Sciatic nerve (tissue), 2 donors: ENCODE measurements at regions not wholly inside any gene's neighbourhood (a gene's known extent, or its start where the extent isn't known, plus 50 kb on each side); places are given as distances from the start of the nearest gene placed in this dataset.

ENCODE experiments used
- ATAC-seq: fragments of 200-7000 bp; cut with Tn5 transposase; one replicate; pipeline ENCODE4 v1.9.1; 2020; ENCODE audit warnings: mild to moderate bottlenecking, moderate library complexity
- DNase-seq: peaks from one replicate; pipeline ENCODE4 v3.0.0-alpha.2; 2020; ENCODE audit warnings: low spot score
- intact Hi-C: fragments of 100-400 bp; cut with DNase I; formaldehyde crosslinking; loops from one replicate; pipeline ENCODE4 v1.14.2; 2022
- donor health status: DM: no; HTN: no; CAD: no.
- donor health status: DM: no; HTN: no; CAD: no.

DNA sequence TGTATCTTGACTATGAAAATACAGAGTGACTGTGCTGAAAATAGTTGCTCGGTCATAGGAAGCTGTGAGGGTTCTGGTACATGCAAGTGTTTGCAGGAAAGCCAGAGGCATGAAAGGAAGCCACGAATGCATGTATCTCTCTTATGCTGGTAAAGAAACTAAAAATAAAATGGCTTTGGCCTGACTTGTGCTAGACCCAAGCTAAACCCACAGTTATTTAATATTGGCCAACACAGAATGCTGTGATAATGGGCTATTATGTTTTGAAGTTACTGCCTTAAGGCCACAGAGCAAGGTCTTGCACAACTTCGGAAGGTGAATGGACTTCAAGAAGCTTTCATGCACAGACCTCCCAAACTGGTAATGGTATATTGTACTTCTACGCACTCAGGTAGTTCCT lies 518.2 kb upstream of the HTR2A start:
- ATAC-seq, result no peak
- intact Hi-C loops, result no loop called here
- no peak for DNase-seq

DNA sequence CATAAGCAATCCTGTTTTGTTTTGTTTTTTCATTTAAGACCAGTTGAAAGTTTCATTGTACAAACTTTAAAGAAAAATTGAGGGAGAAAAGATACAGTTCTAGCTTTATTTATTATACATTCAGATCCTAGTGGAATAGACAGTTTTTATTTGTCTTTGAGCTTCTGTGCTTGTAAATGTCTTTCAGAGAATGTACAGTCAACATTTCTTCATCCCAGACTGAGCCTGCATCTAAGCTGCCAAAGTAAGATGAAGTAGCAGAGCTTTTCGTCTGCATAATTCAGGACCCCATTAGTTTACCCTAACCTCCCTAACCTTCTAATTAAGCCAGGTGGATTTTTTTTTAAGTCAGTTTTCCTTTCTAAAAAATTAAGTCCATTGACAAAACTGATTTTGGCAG lies 516.7 kb upstream of the HTR2A start:
- ATAC-seq, result no peak
- no peak for DNase-seq
- intact Hi-C loops, result no loop called here

DNA sequence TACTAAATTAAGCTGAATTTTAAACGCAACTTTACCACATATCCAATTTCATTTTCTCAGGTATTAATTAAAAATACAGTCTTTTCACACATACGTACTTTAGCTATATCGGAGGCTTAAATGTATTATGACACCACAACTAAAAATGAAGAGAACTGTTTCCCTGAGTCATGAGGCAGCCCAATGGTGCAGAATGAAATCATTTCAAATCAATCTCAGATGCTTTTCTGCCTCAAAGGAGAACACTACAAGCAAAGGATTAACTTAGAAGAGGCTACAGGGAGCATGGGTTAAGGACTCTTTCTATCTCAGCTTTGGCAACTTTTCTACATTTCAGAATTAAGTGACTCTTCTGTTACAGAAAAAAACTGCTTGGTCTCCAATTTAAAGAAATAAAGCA lies 516.3 kb upstream of the HTR2A start:
- no peak for DNase-seq
- no peak for ATAC-seq
- intact Hi-C loops, result no loop called here

DNA sequence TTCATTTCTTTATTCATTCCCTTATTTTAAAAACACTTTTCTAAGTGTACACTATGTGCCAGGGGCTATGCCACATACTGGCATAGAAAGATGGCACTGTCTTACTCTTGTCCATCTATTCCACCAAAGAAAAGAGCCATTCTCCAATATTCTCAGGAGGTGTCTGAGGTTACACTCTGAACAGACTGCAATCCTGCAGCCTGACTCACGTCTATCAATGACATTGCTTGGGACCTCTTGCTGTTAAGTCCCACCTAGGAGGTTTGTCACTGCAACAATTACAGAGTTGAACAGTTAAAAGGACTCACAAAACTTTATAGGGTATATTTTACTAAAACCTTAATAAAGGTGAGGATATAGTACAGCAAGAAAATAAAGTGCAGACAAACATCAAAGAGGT lies 512.9 kb upstream of the HTR2A start:
- ATAC-seq (no peak), DNase-seq (no peak)
- intact Hi-C loops, result no loop called here

GRCh38 chr13:47408546-47409319 lies 511.9 kb upstream of the HTR2A start:
- DNase-seq, result no peak
- intact Hi-C loops, result no loop called here
- ATAC-seq, result no peak

GRCh38 chr13:47407808-47408207 lies 511.0 kb upstream of the HTR2A start:
- ATAC-seq (no peak), DNase-seq (no peak)
- intact Hi-C loops, result no loop called here

- DNase-seq (no peak), ATAC-seq (no peak)
- intact Hi-C loops, result no loop called here
These were observed 502.7 kb upstream of the HTR2A start for GRCh38 chr13:47399599-47399998.

DNA sequence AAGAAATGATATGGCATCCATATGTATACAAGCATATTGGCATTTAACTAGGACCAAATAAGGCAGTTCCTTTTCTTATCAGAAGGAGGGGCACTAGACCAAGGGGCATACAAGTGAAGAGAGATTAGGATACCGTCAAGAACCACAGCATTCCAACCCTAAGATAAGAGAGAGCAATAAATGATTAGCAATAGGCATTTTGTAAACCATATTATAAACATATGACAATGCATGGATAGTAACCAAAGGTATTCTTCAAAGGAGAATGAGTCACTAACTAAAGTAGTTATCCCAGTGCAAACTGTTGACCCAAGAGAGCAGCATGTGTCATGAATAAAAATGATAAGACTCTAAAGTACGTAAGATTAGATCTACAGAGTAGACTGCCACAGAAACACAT lies 500.9 kb upstream of the HTR2A start:
- intact Hi-C loops, result no loop called here
- DNase-seq (no peak), ATAC-seq (no peak)

DNA sequence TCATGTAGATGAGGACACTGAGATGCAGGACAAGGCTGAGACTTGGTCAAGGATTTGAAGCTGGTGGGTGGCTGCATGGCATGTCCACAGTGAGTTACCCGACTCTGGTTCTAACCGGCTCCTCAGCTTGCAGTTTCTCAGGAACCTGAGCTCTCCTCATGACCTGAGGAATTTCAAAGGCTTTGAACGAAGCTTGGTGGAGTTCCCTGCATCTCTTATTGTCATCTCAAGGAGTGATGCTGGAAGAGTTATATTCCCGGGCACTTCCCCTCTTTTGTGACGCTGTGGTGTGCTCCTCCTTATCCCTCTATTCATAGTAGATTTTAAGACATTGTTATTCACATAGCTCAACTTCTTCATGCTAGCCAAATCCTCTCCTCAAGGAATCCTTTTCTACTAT lies 500.1 kb upstream of the HTR2A start:
- DNase-seq (no peak), ATAC-seq (no peak)
- intact Hi-C loops, result no loop called here

- intact Hi-C loops, result no loop called here
- DNase-seq (no peak), ATAC-seq (no peak)
These were observed 477.9 kb upstream of the HTR2A start for GRCh38 chr13:47374741-47375140.

GRCh38 chr13:47372751-47373150 lies 475.9 kb upstream of the HTR2A start:
- ATAC-seq (no peak), DNase-seq (no peak)
- intact Hi-C loops, result no loop called here

DNA sequence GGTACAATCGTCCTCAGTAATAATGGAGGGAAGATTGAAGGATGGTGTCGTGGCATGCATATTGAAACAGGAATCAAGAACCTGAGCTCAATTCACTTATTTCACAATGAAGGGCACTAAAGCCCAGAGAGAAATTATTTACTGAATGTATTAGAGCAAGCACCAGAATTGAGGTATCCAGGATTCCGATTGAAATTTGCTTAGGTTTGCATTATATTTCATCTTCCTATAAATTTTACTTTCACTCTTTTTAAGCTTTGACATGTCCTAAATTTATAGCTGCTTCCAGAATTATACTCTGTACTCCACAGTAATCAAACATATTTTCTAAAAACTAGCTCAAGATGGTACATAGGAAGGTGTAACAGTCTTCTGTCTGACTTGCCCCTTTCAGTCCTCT lies 454.9 kb upstream of the HTR2A start:
- intact Hi-C loops, result no loop called here
- ATAC-seq (no peak), DNase-seq (no peak)

DNA sequence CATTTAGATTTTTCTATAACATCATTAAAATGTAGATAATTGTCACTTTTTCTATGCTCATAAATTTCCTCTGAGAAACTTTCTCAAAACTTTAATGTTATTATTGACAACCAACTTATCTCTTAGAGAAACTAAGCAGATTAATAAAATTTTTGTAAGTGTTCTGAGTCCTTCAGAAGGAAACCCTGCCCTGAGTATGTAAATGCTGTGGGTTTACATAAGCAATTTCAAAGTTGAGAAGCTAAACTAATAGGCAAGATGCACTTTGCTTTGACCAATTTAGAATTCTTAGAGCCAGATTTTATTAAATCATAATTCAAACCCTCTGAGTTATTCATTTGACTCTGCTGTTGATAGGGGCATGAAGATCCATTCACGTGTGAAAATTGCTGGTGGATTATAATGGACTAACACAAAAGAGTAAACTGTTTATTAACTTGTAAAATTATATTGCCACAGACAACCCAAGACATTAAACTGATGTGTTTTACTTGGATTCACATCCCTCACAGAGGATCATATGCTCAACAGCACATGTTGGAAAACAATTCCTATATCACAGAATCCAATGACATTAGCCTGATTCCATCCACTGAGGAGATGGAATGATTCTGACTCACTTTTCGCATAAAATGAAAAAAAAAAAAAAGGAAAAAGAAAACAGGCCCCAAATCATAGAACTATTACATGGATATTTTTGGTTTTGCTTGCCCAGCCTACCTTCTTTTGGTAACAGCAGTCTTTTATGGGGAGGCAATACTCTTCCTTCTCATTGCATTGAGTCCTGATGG lies 453.7 kb upstream of the HTR2A start:
- no peak for ATAC-seq
- intact Hi-C loops, result no loop called here

DNA sequence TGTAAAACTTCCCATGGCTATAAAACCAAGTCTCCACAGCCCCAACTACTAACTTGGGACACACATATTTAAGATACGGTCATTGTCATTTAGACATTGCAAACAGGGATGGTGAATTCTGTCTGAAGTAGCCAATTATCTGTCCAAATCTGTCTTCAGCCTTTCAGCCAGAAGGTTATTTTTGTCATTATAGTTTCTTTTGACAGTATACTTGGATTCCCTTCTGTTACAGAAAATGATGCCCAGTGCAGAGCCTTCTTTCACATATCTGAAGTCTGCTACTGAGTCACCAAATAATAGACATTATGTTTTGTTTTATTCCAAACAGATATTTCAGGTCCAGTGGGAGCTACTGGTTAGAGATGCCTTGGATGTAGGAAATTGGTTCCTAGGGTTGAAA lies 452.4 kb upstream of the HTR2A start:
- intact Hi-C loops, result no loop called here
- DNase-seq (no peak), ATAC-seq (no peak)

More for the DNA sequence above, 453.7 kb upstream of the HTR2A start:
- no peak for DNase-seq

- ATAC-seq (no peak), DNase-seq (no peak)
- intact Hi-C loops, result no loop called here
These were observed 441.1 kb upstream of the HTR2A start for GRCh38 chr13:47337781-47338507.

- no peak for ATAC-seq
- DNase-seq, result no peak
- intact Hi-C loops, result no loop called here
These were observed 437.3 kb upstream of the HTR2A start for GRCh38 chr13:47334173-47334572.

- intact Hi-C loops, result no loop called here
- ATAC-seq, result no peak
- no peak for DNase-seq
These were observed 435.3 kb upstream of the HTR2A start for GRCh38 chr13:47332149-47332548.

- ATAC-seq (no peak), DNase-seq (no peak)
- intact Hi-C loops, result no loop called here
These were observed 433.2 kb upstream of the HTR2A start for GRCh38 chr13:47330031-47330430.

DNA sequence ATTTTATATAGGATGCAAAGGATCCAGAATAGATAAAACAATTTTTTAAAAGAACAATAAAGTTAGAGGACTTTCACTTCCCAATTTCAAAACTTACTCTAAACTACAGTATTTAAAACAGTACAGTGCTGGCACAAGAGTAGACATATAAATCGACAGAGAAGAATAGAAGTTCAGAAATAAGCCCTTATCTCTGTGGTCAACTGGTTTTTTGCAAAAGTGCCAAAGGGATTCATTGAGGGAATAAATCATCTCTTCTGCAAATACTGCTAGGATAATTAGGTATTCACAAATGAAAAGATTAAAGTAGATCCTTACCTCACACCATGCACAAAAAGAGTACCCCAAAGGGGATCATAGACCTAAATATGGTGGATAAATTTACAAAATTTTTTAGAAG lies 431.0 kb upstream of the HTR2A start:
- intact Hi-C loops, result no loop called here
- ATAC-seq (no peak), DNase-seq (no peak)

GRCh38 chr13:47326061-47326460 lies 429.2 kb upstream of the HTR2A start:
- DNase-seq, result no peak
- ATAC-seq, result no peak
- intact Hi-C loops, result no loop called here
